ENCODE measurements at regions not wholly inside any gene's neighbourhood (a gene's known extent, or its start where the extent isn't known, plus 50 kb on each side); places are given as distances from the start of the nearest gene placed in this dataset.

DNA sequence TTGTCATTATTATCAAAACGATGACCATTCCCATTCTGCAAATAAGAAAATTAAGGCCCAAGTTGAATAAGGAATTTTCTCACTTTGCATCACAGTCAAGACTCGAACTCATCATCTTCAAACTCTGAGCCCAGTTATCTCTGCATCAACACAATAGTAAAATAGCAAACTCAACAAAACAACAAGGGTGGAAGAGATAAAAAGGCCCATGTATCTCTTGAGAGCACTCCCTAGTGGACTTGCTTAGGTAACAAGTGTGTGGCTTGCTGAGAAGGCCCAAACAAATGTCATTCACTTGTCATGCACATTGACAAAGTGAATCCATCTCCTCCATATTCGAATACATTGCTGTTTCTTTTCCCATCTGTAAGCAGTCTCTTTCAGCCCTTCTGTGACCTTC lies 412.0 kb upstream of the MAF start:
- DNase-seq: no peak
- Histone ChIP-seq H3K9me3 (replicated peaks) (no peaks in the 10 kb centered on the region), H3K27ac (no peak overlapping the region), H3K27me3 (no peaks in the 10 kb centered on the region), H3K36me3 (no peaks in the 10 kb centered on the region), H3K4me1 (no peaks in the 10 kb centered on the region), H3K4me3 (no peak overlapping the region)

DNA sequence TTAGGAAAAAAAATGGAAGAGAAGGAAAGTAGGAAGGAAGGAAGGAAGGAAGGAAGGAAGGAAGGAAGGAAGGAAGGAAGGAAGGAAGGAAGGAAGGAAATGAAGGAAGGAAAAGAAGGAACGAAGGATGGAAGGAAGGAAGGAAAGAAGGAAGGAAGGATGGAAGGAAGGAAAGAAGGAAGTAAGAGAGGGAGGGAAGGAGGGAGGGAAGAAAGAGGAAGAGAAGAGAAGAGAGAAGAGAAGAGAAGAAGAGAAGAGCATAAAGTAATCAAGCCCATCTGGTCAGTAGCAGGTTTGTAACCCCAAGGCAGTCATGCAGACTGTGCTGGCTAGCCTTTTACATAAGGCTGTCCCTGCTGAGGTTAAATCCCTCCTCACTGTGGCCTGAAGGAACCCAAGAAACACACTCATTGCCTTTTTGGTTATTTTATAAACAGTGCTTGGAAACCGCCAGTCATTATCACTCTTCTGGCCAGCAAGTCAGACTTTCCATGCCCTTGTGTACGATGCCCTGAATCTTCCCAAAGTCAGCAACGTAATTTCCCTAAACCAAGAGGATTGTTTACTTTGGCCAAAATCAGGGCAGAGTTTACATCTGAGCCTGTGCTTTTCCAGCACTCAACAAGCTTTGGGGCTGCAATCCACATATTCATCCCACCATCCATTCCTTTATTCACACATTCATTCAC lies 409.6 kb upstream of the MAF start:
- Histone ChIP-seq H3K9me3 (replicated peaks) (no peaks in the 10 kb centered on the region), H3K36me3 (no peaks in the 10 kb centered on the region), H3K4me3 (no peak overlapping the region), H3K27me3 (no peaks in the 10 kb centered on the region), H3K27ac (no peak overlapping the region), H3K4me1 (no peaks in the 10 kb centered on the region)
- DNase-seq: no peak

DNA sequence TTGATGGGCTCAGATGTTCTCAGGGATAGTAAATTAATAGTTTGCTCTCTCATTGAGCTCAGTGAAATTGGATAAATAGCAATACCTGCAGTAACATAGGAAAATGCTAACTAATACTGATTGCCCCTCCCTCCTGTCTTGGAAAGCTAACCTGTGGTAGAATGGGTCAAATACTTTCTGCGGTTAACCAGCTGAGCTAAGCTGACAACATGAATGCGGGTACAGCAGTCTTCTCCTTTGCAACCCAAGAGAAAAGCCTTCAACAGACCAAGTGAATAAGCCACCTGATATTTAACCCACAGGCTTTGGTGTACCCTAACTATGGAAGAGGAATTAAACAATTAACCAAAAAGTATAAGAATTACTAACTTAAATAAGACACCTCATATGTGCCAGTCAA lies 408.3 kb upstream of the MAF start:
- Histone ChIP-seq H3K4me1 (no peaks in the 10 kb centered on the region), H3K4me3 (no peak overlapping the region), H3K9me3 (replicated peaks) (no peaks in the 10 kb centered on the region), H3K27me3 (no peaks in the 10 kb centered on the region), H3K36me3 (no peaks in the 10 kb centered on the region), H3K27ac (no peak overlapping the region)
- no peak for DNase-seq

DNA sequence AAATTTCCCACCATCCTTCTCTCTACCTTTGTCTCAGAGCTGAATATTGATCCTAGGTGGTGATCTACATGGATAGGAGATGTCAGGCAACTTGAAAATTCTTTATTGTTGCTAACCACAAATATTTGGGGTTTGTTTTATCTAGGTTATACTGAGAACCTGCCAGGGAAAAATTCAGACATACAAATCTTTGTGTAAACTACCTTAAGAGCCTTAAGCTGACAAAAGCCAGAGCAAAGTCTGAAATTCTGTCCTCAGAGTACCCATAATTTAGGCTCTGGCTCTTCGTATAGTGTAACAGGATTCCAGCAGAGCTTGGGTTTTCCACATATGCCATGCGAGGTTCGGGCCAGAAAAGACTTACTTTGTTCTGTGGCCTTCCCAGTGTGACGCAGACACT lies 406.7 kb upstream of the MAF start:
- no peaks in the 10 kb centered on the region for H3K9me3 ChIP-seq (replicated peaks)
- no peaks in the 10 kb centered on the region for H3K36me3 ChIP-seq
- DNase-seq: no peak
- no peak overlapping the region for H3K4me3 ChIP-seq
- H3K27me3 ChIP-seq: no peaks in the 10 kb centered on the region
- H3K27ac ChIP-seq: no peak overlapping the region
- no peaks in the 10 kb centered on the region for H3K4me1 ChIP-seq

DNA sequence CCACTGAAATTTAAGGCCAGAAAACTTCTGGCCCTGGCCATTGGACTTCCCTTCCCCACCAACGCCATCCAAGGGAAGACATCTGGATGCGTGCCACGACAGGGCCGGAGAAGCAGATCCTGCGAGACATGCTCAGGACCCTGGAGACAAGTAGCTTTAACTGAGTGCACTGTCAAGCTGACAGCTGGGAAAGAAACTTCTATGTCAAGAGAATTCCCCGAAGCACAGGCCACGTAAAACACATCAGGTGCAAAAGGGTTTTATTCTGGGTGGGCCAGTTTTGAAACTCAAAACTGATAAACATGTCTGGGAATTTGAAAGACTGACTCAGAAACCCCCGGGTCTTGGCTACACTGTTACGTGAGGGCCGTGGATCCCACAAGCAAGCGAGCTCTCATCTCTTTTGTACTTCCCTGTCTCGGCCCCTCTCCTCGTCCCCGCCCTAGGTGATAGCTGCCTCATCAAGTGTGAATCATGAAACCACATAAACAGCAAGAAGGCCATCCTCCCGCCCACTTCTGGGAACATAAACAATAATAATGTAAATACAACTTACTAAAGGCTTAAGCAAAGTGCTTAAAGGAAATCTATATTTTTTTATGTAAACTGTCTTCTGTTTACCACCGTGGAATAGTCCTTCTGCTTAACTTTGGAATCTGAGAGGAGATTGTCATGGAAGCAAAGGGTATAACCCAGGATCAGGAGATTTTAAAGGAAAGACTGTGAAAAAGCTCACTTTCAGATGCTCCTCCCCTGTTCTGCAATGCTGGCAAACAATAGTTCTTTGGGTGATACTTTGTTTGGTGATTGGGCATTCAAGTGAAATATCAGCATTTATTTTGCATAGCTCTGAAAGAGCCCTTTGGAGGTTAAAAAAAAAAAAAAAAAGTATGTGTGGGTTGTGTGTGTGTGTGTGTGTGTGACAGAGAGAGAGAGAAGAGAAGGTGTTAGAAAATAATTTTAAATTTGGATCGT lies 406.0 kb upstream of the MAF start:
- H3K27me3 ChIP-seq: no peaks in the 10 kb centered on the region
- H3K4me1 ChIP-seq: no peaks in the 10 kb centered on the region
- H3K36me3 ChIP-seq: no peaks in the 10 kb centered on the region
- peak in 1 of 2 experiments; percentile 5 for DNase-seq
- no peak overlapping the region for H3K4me3 ChIP-seq
- H3K27ac ChIP-seq: no peak overlapping the region
- H3K9me3 ChIP-seq (replicated peaks): no peaks in the 10 kb centered on the region

DNA sequence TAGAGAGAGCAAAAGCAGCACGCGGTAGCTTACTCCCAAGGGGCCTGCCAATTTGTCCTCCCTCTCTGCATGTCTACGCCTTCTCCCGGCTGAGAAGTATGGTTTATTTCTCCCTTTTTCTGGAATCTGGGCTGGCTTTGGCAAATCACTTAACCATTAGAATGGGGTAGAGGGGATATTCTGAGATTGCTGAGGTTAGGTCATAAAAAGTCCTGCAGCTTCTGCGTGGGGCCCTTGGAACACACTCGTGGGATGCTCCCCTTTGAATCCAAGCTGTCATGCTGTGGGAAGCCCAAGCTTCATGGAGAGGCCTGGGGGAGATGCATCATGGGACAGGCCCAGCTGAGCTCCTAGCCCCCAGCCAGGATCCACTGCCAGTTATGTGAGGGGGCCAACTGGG lies 403.6 kb upstream of the MAF start:
- Histone ChIP-seq H3K4me3 (no peak overlapping the region), H3K27ac (no peak overlapping the region), H3K9me3 (replicated peaks) (no peaks in the 10 kb centered on the region), H3K4me1 (no peaks in the 10 kb centered on the region), H3K27me3 (no peaks in the 10 kb centered on the region), H3K36me3 (no peaks in the 10 kb centered on the region)
- DNase-seq: no peak

DNA sequence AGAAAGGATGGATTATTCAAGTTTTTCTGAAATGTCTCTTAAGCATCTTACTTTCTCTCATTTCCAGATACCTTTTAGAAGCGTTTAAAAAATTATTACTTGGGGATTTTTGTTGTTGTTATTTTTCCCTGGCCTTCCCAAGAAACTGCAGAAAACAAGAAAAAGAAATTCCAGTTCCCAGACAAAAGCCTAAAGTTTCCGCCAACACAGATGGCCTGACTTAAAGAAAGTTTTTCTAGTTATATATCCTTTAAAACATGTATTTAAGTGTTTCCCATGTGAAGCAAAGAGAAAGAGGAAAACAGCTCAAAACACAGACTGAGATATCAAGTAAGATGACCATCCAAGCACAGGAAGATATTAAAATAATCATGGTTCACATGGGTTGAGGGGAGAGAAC lies 401.7 kb upstream of the MAF start:
- Histone ChIP-seq H3K27ac (no peak overlapping the region), H3K4me3 (no peak overlapping the region), H3K27me3 (no peaks in the 10 kb centered on the region), H3K9me3 (replicated peaks) (no peaks in the 10 kb centered on the region), H3K36me3 (no peaks in the 10 kb centered on the region), H3K4me1 (no peaks in the 10 kb centered on the region)
- DNase-seq: no peak

DNA sequence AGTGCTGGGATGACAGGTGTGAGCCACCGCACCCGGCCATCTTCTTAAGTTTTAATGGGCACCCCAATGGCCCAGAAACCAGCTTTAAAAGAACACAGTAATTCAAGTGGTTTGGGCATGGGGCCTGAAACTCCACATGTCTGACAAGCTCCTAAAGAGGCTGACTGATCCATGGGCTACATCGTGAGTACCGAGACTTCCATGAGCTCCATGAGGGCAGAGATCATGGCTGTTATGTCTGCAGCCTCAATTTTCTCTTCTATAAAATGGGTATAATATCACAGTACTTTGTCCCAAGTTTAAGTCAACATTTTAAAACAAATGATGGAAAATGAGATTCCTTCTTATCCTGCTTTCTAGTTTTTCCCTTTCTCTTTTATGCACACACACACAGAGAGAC lies 397.6 kb upstream of the MAF start:
- no peak for DNase-seq
- Histone ChIP-seq H3K4me3 (no peak overlapping the region), H3K27ac (no peak overlapping the region), H3K9me3 (replicated peaks) (no peaks in the 10 kb centered on the region), H3K4me1 (no peaks in the 10 kb centered on the region), H3K27me3 (no peaks in the 10 kb centered on the region), H3K36me3 (no peaks in the 10 kb centered on the region)

DNA sequence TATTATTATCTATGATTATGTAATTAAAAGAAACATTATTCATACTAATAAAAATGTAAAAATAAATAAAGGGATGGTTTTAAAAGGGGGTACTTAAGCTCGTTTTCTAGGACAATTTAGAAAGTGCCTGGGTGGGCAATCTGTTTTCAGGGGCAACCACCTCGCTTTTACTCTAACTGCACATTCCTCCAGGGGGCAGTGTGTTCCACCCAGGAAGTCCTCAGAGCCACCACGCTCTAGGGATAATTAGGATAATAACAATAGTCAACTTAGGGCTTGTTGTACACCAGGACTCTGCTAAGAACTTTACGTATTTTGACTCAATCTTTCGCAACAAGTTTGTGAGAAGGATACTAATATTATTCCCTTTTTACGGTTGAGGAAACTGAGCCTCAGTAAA lies 396.7 kb upstream of the MAF start:
- no peaks in the 10 kb centered on the region for H3K4me1 ChIP-seq
- no peaks in the 10 kb centered on the region for H3K9me3 ChIP-seq (replicated peaks)
- H3K36me3 ChIP-seq: no peaks in the 10 kb centered on the region
- peak; percentile 4 to 37 for DNase-seq
- no peak overlapping the region for H3K27ac ChIP-seq
- no peaks in the 10 kb centered on the region for H3K27me3 ChIP-seq
- H3K4me3 ChIP-seq: no peak overlapping the region

DNA sequence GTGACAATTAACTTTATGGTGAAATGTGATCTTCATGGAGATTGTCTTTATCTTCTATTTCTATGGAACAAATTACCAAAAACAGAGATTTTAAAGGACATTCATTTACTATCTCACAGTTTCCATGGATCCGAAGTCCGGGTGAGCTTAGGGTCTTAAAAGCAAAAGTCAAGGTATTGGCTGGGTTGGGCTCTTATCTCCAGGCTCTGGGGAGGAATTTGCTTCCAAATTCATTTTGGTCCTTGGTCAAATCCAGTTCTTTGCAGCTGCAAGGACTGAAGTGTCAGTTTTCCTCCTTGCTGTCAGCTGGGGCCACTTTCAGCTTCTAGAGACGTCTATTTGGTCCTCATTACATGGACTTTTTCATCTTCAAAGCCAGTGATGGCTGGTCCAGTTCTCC lies 395.8 kb upstream of the MAF start:
- H3K27ac ChIP-seq: no peak overlapping the region
- H3K9me3 ChIP-seq (replicated peaks): no peaks in the 10 kb centered on the region
- H3K36me3 ChIP-seq: no peaks in the 10 kb centered on the region
- no peaks in the 10 kb centered on the region for H3K4me1 ChIP-seq
- no peaks in the 10 kb centered on the region for H3K27me3 ChIP-seq
- no peak for DNase-seq
- no peak overlapping the region for H3K4me3 ChIP-seq

DNA sequence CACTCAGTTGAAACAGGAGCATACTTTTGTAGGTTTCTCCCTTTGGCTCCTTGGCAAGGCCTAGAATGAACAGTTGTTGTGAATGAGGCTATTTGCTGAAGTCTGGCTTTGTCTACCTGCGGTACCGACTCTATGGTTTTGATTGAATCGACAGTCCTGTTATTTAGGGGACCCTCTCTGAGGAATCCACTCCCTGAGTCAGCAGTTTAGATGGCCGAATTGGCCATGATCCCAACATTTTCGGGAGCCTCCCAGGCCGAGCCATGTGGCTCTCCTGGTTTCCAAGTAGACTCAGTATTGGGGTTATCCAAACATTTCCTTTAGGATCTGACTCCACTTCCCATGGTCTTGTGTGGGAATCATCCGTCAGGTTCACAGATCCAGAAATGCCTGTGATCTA lies 394.8 kb upstream of the MAF start:
- Histone ChIP-seq H3K27me3 (no peaks in the 10 kb centered on the region), H3K9me3 (replicated peaks) (no peaks in the 10 kb centered on the region), H3K27ac (no peak overlapping the region), H3K4me1 (no peaks in the 10 kb centered on the region), H3K4me3 (no peak overlapping the region), H3K36me3 (no peaks in the 10 kb centered on the region)
- DNase-seq: no peak

DNA sequence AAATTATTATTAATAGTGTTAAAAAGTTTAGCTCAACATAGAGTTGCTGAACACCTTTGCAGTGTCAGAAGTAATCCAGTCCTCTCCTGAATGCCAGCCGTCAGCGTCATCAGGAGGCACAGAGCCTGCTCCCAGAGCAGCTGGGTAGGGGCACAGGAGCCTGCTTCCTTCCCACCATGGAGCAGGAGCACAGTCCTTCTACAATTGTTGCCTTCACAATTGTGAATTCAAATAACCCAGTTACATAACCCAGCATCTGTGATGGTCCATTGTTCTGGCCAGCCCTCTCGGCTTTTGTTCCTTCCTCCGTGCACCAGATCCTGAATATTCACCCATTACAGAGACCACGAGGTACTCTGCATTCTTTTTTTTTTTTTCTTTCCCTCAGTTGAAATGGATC lies 393.9 kb upstream of the MAF start:
- H3K4me3 ChIP-seq: no peak overlapping the region
- H3K4me1 ChIP-seq: no peaks in the 10 kb centered on the region
- no peaks in the 10 kb centered on the region for H3K9me3 ChIP-seq (replicated peaks)
- no peaks in the 10 kb centered on the region for H3K36me3 ChIP-seq
- H3K27ac ChIP-seq: no peak overlapping the region
- no peak for DNase-seq
- no peaks in the 10 kb centered on the region for H3K27me3 ChIP-seq

DNA sequence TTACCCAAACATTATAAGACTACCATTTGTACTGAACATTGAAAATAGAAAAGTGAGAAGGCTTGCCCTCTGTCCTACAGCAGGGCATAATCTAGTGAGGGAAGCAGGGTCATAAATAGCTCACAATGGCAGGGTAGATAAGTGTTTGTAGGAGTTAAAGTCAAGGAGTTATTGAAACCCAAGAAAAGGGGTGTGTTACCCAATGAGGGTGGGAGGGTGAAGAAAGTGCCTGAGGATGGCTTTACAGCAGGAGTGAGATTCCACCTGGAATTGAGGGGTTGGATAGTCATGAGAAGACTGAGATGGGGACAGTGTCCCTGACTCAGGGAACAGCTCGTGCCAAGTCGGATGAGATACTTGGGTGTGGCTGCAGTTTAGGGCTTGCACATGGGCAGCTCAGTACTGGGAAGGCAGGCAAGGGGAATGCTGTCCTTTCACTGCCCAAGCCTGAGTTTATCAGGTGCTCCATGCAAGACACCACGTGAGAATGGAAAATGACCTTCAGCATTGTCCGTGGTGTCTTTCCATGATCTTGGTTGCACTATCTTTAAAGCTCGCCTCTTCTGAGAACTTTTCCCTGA lies 393.2 kb upstream of the MAF start:
- H3K27ac ChIP-seq: no peak overlapping the region
- DNase-seq: no peak
- no peaks in the 10 kb centered on the region for H3K9me3 ChIP-seq (replicated peaks)
- no peaks in the 10 kb centered on the region for H3K4me1 ChIP-seq
- H3K36me3 ChIP-seq: no peaks in the 10 kb centered on the region
- H3K4me3 ChIP-seq: no peak overlapping the region
- H3K27me3 ChIP-seq: no peaks in the 10 kb centered on the region

DNA sequence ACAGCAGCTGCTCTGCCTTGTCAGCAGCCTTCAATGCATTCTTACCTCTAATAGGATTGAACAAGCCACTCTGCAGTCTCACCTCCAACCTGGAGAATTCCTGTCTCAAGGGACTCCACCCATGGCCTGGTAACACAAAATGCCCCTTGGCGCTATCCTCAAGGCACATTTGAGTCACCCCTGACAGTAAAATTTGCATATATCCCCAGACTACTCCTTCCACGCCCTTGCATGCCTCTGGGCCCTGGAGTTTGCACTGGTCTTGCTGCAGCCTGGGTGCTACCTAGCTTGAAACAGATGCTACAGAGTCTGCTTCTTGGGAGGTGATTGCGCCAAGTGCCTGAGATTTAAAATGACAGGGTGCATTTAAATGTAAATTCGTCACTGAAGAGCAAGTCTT lies 391.4 kb upstream of the MAF start:
- Histone ChIP-seq H3K4me1 (no peaks in the 10 kb centered on the region), H3K27ac (no peak overlapping the region), H3K27me3 (no peaks in the 10 kb centered on the region), H3K9me3 (replicated peaks) (no peaks in the 10 kb centered on the region), H3K36me3 (no peaks in the 10 kb centered on the region), H3K4me3 (no peak overlapping the region)
- DNase-seq: no peak

DNA sequence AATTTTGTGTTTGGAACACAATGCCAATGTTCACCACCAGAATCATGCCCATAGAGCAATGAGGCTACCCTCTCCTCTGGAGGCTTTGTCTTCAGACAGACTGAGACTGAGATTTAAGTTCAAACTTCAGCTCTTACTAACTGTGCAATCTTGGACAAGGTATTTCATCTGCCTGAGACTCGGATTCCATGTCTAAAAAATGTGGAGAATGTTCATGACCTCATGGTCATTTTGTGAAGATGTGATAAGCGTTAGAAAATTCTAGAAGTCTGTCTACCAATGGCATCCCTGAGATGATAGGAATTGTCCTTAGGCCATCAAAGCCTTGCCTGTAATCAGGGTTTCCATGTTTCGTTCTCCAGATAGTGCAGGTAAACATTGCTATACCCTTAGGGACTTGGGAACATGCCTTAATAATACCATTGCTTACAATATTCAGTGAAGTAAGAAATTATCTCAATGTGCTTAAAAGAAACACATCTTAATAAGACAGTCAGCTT lies 388.2 kb upstream of the MAF start:
- Histone ChIP-seq H3K9me3 (replicated peaks) (no peaks in the 10 kb centered on the region), H3K27me3 (no peaks in the 10 kb centered on the region), H3K27ac (no peak overlapping the region), H3K4me3 (no peak overlapping the region), H3K36me3 (no peaks in the 10 kb centered on the region), H3K4me1 (no peaks in the 10 kb centered on the region)
- no peak for DNase-seq

Measured in SJCRH30 (cell line).